Ovary (tissue), 7 donors: ENCODE measurements at regions not wholly inside any gene's neighbourhood (a gene's known extent, or its start where the extent isn't known, plus 50 kb on each side); places are given as distances from the start of the nearest gene placed in this dataset.

Experiments
- DNase-seq, 5 donors: peaks; one replicate each; pipeline ENCODE4 v3.0.0-alpha.2; 2019 to 2020
- H3K27ac ChIP-seq, 2 donors: fragments of 200-600 bp; one replicate each; pipeline versions ENCODE4 v1.5.1 to v1.8.0; 2019 to 2022
- H3K27me3 ChIP-seq: fragments of 200-600 bp; one replicate; pipeline ENCODE4 v1.8.0; 2022
- H3K36me3 ChIP-seq: fragments of 200-600 bp; sonication (generic); one replicate; pipeline ENCODE4 v1.5.1; 2019
- H3K4me1 ChIP-seq: one replicate; pipeline ENCODE4 v1.8.1; 2013; ENCODE audit warnings: mild to moderate bottlenecking, moderate library complexity; ENCODE audit not compliant: insufficient read depth
- H3K4me3 ChIP-seq: fragments of 200-600 bp; sonication (generic); one replicate; pipeline ENCODE4 v1.5.1; 2017
- H3K9me3 ChIP-seq, 2 donors: fragments of 200-600 bp in 1 of 2; sonication (generic) in 1 of 2; one replicate each; pipeline versions ENCODE4 v1.5.1 to v1.8.1; 2013 to 2019; ENCODE audit warnings: mild to moderate bottlenecking in 1 of 2, moderate library complexity in 1 of 2
- EP300 ChIP-seq: sonication (generic); formaldehyde crosslinking; IDR thresholded peaks from one replicate; pipeline ENCODE4 v1.6.1; 2017; ENCODE audit warnings: antibody characterized with exemption
- POLR2A ChIP-seq: fragments of 450-650 bp; IDR thresholded peaks from one replicate; pipeline ENCODE4 v1.6.1; 2017; ENCODE audit warnings: antibody characterized with exemption, mild to moderate bottlenecking, moderate library complexity
- WGBS, 3 donors: extraction: QIAGEN DNeasy Blood & Tissue Kit in 1 of 3; methylation state at CpG; one replicate each; pipeline versions ENCODE4 v1.1.5 to v1.1.7; 2013 to 2017; 5-methylcytosine and 5-hydroxymethylcytosine counted together
- intact Hi-C, 4 donors: fragments of 100-400 bp; cut with DNase I; formaldehyde crosslinking; loops; one replicate each; pipeline versions ENCODE4 v1.11.0 to v1.15.1; 2022 to 2023
- TF ChIP-seq, protein P1 (sequence below), 3 donors: fragments of 450-650 bp in 2 of 3; fragments of 200-600 bp in 1 of 3; IDR thresholded peaks; one replicate each; pipeline versions ENCODE4 v1.5.1 to v1.8.0; 2016 to 2022; ENCODE audit warnings: antibody characterized with exemption in 3 of 3, mild to moderate bottlenecking in 1 of 3
- donor health status: DM: no; HTN: no; CAD: no; lungs with moderate emphysema.
- donor health status: DM: no; HTN: no; CAD: no.
- donor health status: Bipolar disorder and iron deficiency.
- donor health status: DM: no; HTN: no; CAD: no.
- donor health status: DM: yes; HTN: yes; CAD: no.

DNA sequence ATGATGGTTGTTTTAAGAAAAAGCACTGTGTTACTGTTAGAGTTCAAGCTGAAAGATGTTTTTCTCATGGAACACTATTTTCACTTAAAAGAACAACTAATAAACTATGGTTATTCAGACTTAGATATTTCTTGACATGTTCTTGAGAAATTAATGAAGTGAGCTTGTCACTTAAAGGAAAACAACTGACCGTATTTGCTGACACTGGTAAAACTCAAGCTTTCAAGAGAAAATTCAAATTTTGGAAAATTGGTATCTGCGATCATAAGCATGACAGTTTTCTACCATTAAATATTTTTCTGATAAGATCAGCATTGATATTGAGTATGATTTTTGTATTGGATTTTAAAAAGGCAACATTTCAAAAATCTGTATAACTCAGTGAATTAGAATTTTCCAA, 549.5 kb upstream of the ACTRT1 start:
- DNase-seq: no peak
- Histone ChIP-seq H3K4me3 (no peak overlapping the region), H3K4me1 (no peaks in the 10 kb centered on the region), H3K36me3 (no peaks in the 10 kb centered on the region), H3K27ac (no peak overlapping the region), H3K27me3 (no peaks in the 10 kb centered on the region), H3K9me3 (no peaks in the 10 kb centered on the region)
- TF ChIP-seq POLR2A: no peak
- TF ChIP-seq EP300: no peak
- TF ChIP-seq, protein P1, sequence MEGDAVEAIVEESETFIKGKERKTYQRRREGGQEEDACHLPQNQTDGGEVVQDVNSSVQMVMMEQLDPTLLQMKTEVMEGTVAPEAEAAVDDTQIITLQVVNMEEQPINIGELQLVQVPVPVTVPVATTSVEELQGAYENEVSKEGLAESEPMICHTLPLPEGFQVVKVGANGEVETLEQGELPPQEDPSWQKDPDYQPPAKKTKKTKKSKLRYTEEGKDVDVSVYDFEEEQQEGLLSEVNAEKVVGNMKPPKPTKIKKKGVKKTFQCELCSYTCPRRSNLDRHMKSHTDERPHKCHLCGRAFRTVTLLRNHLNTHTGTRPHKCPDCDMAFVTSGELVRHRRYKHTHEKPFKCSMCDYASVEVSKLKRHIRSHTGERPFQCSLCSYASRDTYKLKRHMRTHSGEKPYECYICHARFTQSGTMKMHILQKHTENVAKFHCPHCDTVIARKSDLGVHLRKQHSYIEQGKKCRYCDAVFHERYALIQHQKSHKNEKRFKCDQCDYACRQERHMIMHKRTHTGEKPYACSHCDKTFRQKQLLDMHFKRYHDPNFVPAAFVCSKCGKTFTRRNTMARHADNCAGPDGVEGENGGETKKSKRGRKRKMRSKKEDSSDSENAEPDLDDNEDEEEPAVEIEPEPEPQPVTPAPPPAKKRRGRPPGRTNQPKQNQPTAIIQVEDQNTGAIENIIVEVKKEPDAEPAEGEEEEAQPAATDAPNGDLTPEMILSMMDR (IDR thresholded peaks at IDR 0.05): no peak
- WGBS, 3 donors: 68 to 84% (median 78%) methylated on average over 2 of the region's 2 CpGs
- intact Hi-C loops: no loop called here

DNA sequence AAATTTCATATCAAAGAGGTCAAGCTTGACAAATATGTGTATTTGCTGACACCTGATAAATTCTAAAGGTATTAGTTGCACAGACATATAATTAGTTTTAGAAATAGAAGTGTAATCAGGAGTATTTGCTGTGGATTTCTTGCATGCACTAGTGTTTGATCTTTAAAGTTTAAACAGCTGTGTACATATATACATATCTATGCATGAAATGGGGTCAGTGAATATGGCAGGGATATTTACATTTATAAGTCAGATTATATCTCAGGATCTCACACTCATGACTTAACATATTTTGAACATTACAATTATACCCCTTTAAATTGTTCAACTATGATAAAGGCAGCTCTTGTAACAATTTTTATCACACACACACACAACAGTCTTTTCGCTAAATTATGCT, 547.4 kb upstream of the ACTRT1 start:
- no peak for TF ChIP-seq POLR2A
- TF ChIP-seq EP300: no peak
- TF ChIP-seq, protein P1 (IDR thresholded peaks at IDR 0.05): no peak

DNA sequence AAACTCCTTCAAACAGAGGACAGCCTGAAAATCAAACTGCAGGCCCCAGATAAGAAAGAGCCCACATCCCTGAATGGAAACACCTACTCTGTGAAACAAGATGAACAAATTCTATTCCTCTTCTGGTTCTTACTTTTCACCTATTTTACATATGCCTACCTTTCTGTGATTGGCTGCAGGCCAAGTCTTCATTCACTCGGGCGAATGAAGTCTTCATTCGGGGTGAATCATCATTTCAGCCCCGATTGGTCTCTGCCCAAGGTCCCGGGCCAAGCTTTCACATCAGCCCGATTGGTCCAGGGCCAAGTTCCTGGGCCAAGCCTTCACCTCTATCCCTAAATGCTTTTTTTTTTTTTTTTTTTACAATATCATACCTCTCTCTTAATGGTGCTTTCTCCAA, 529.8 kb upstream of the ACTRT1 start:
- intact Hi-C loops: loop anchor here in 1 of 4 donors (10.0 kb wide), 1 partner anchor 153 kb away; no protein-coding TSS in a partner anchor
- no peaks in the 10 kb centered on the region for H3K36me3 ChIP-seq
- TF ChIP-seq, protein P1 (IDR thresholded peaks at IDR 0.05): no peak
- TF ChIP-seq EP300 (no peak), POLR2A (no peak)
- H3K4me1 ChIP-seq: no peaks in the 10 kb centered on the region
- no peak for DNase-seq
- H3K27me3 ChIP-seq: no peaks in the 10 kb centered on the region
- H3K9me3 ChIP-seq: no peaks in the 10 kb centered on the region
- no peak overlapping the region for H3K27ac ChIP-seq
- WGBS, 3 donors: 76 to 82% (median 81%) methylated on average over 6 of the region's 6 CpGs
- H3K4me3 ChIP-seq: no peak overlapping the region

More for the DNA sequence above, 547.4 kb upstream of the ACTRT1 start:
- DNase-seq: no peak
- H3K36me3 ChIP-seq: no peaks in the 10 kb centered on the region
- intact Hi-C loops: no loop called here
- H3K27me3 ChIP-seq: no peaks in the 10 kb centered on the region
- H3K4me3 ChIP-seq: no peak overlapping the region
- no peak overlapping the region for H3K27ac ChIP-seq
- no peaks in the 10 kb centered on the region for H3K4me1 ChIP-seq
- H3K9me3 ChIP-seq: no peaks in the 10 kb centered on the region
- 55 to 67% (median 63%) methylated on average over 1 of the region's 1 CpG for WGBS, 3 donors

DNA sequence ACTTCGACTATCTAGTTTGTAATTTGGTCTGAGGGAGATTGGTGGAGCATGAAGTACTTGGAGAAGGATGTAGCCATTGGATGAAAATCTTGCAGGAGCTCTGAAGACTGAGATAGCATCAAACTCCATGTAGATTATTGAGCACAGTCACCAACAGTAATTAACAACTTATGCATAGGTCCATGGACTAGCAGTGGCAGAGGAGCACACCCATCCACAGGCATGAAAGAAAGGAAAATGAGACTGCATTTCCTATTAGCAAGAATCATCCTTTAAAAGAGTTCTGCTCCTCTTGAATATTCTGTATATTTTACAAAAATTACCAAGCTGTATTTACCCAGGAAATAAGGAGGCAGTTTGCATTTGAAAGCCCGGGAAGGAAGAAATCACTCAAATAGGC, 529.4 kb upstream of the ACTRT1 start:
- Histone ChIP-seq H3K36me3 (no peaks in the 10 kb centered on the region), H3K27me3 (no peaks in the 10 kb centered on the region), H3K4me3 (no peak overlapping the region), H3K4me1 (no peaks in the 10 kb centered on the region), H3K9me3 (no peaks in the 10 kb centered on the region), H3K27ac (no peak overlapping the region)
- intact Hi-C loops: loop anchor here in 1 of 4 donors (10.0 kb wide), 1 partner anchor 153 kb away; no protein-coding TSS in a partner anchor
- 61 to 79% (median 64%) methylated on average over 2 of the region's 2 CpGs for WGBS, 3 donors
- no peak for DNase-seq
- TF ChIP-seq, protein P1 (IDR thresholded peaks at IDR 0.05): no peak
- TF ChIP-seq POLR2A: no peak
- TF ChIP-seq EP300: no peak

DNA sequence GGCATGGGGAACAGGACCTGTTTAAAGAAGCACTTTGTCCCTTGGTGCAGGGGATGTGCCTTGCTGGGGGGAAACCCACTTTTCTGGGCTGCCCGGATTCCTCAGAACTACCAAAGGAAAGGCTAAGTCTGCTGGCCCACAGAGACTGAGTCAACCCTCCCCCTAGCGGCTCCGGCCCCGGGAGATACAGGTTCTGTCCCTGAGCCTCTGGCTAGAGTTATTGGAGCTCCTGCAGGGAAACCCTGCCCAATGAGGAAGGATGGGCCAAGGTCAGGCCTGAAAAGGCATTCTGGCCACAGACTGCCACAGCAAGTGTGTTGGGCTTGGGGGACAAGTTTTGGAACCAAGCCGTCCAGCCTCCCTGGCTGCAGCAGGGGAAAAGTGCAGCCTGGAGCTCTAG, 490.9 kb upstream of the ACTRT1 start:
- no peaks in the 10 kb centered on the region for H3K27me3 ChIP-seq
- no peak overlapping the region for H3K27ac ChIP-seq
- intact Hi-C loops: no loop called here
- WGBS, 3 donors: 84 to 87% (median 85%) methylated on average over 5 of the region's 5 CpGs
- H3K4me1 ChIP-seq: no peaks in the 10 kb centered on the region
- TF ChIP-seq POLR2A (no peak), EP300 (no peak)
- TF ChIP-seq, protein P1 (IDR thresholded peaks at IDR 0.05): no peak
- no peak for DNase-seq
- H3K9me3 ChIP-seq: no peaks in the 10 kb centered on the region
- H3K4me3 ChIP-seq: no peak overlapping the region
- H3K36me3 ChIP-seq: no peaks in the 10 kb centered on the region
